HepG2 (cell line): ENCODE measurements at regions not wholly inside any gene's neighbourhood (a gene's known extent, or its start where the extent isn't known, plus 50 kb on each side); places are given as distances from the start of the nearest gene placed in this dataset.

Source experiments
- ATAC-seq: fragments of 200-7000 bp; cut with Tn5 transposase; 3 replicates; pipeline ENCODE4 v1.9.1; 2020; ENCODE audit warnings: mild to moderate bottlenecking, moderate library complexity
- BruUV-seq: library from RNA; stranded (reverse); fragments of 400-500 nt; replicated peaks from 2 replicates; lab custom pipeline; 2021; lab: Mats Ljungman, UMichigan
- CTCF ChIA-PET: fragments of 300-600 bp; formaldehyde crosslinking; extraction: SDS; loops from one replicate; lab custom pipeline; 2021; ENCODE audit warnings: low total read pairs, inconsistent platforms, low intra/inter-chr PET ratio; lab: Yijun Ruan, JAX
- POLR2A ChIA-PET: fragments of 350-600 bp; sonication (Branson Sonifier 250); formaldehyde crosslinking; loops from one replicate; lab custom pipeline; 2020; ENCODE audit warnings: antibody characterized with exemption, inconsistent platforms; lab: Yijun Ruan, JAX
- DNase-seq: peaks from one replicate; pipeline ENCODE4 v3.0.0-alpha.2; 2015; ENCODE audit warnings: low spot score
- FAIRE-seq: peaks from 3 replicates; lab custom pipeline; 2011; peaks lifted over from hg19 to GRCh38; lab: Jason Lieb, UNC
- H2AFZ ChIP-seq: one replicate; pipeline ENCODE4 v1.6.1; 2011; ENCODE audit warnings: low read length, inconsistent platforms
- H3K27ac ChIP-seq: fragments of 300-600 bp; 3 replicates; pipeline ENCODE4 v1.8.0; 2011; ENCODE audit warnings: mixed run types, mild to moderate bottlenecking, mixed read lengths, low read length, inconsistent platforms; ENCODE audit not compliant: insufficient read depth; ENCODE audit errors: extremely low read length
- H3K27me3 ChIP-seq, 2 experiments: fragments of 200-600 bp in 1 of 2; 2 replicates in 1 of 2; 3 replicates in 1 of 2; pipeline versions ENCODE4 v1.6.0 to v1.8.0; 2011; ENCODE audit warnings: low read length in 2 of 2, mild to moderate bottlenecking in 2 of 2, moderate library complexity in 2 of 2, inconsistent platforms in 1 of 2; ENCODE audit not compliant: insufficient read depth in 2 of 2, control insufficient read depth in 1 of 2
- H3K36me3 ChIP-seq, 2 experiments: fragments of 200-600 bp in 1 of 2; replicated peaks in 1 of 2; 2 replicates in 1 of 2; 3 replicates in 1 of 2; pipeline versions ENCODE4 v1.5.1 to v1.8.0; 2011; ENCODE audit warnings: low read length in 2 of 2, inconsistent platforms in 1 of 2; ENCODE audit not compliant: insufficient read depth in 2 of 2, control insufficient read depth in 1 of 2
- H3K4me1 ChIP-seq: 2 replicates; pipeline ENCODE4 v1.5.1; 2012; ENCODE audit warnings: low read length, inconsistent platforms; ENCODE audit not compliant: insufficient read depth
- H3K4me2 ChIP-seq: 2 replicates; pipeline ENCODE4 v1.6.0; 2011; ENCODE audit warnings: low read depth, low read length, inconsistent platforms
- H3K4me3 ChIP-seq, 3 experiments: fragments of 200-600 bp in 1 of 3; sonication (generic), shearing (Covaris generic) in 1 of 3; replicated peaks in 1 of 3; 2 replicates each; pipeline ENCODE4 v1.5.1; 2011 to 2016; ENCODE audit warnings: low read length in 3 of 3, inconsistent platforms in 2 of 3, low read depth in 2 of 3, mild to moderate bottlenecking in 2 of 3, control low read depth in 1 of 3, mixed read lengths in 1 of 3; ENCODE audit not compliant: insufficient read depth in 1 of 3
- H3K79me2 ChIP-seq: one replicate; pipeline ENCODE4 v1.6.1; 2011; ENCODE audit warnings: low read length, inconsistent platforms; ENCODE audit not compliant: insufficient read depth
- H3K9ac ChIP-seq: 2 replicates; pipeline ENCODE4 v1.6.0; 2011; ENCODE audit warnings: mild to moderate bottlenecking, low read depth, low read length, inconsistent platforms; ENCODE audit not compliant: insufficient read depth
- H3K9me3 ChIP-seq: 2 replicates; pipeline ENCODE4 v1.5.1; 2012; ENCODE audit warnings: mild to moderate bottlenecking, low read length
- H4K20me1 ChIP-seq: 2 replicates; pipeline ENCODE4 v1.6.0; 2011; ENCODE audit warnings: inconsistent platforms, mild to moderate bottlenecking, low read length, moderate library complexity; ENCODE audit not compliant: insufficient read depth
- BRF2 ChIP-seq: sonication (generic); formaldehyde crosslinking; IDR thresholded peaks from 2 replicates; pipeline ENCODE4 v1.8.1; 2022; ENCODE audit warnings: mild to moderate bottlenecking, missing genetic modification reagents
- GRHL1 ChIP-seq: sonication (generic); formaldehyde crosslinking; conservative IDR thresholded peaks from 2 replicates; pipeline ENCODE4 v1.8.0; 2022; ENCODE audit warnings: missing genetic modification reagents
- NFRKB ChIP-seq: fragments of 450-650 bp; IDR thresholded peaks from 2 replicates; pipeline ENCODE4 v1.6.1; 2017
- RARA ChIP-seq: IDR thresholded peaks from 2 replicates; pipeline ENCODE4 v1.6.1; 2016; ENCODE audit warnings: missing genetic modification reagents, missing compliant biosample characterization
- SATB2 ChIP-seq: sonication (generic); formaldehyde crosslinking; IDR thresholded peaks from 2 replicates; pipeline ENCODE4 v1.5.0; 2020; ENCODE audit warnings: missing genetic modification reagents
- TARDBP ChIP-seq: sonication (generic); formaldehyde crosslinking; IDR thresholded peaks from 2 replicates; pipeline ENCODE4 v1.8.0; 2022; ENCODE audit warnings: mild to moderate bottlenecking, missing genetic modification reagents
- TRAFD1 ChIP-seq: sonication (generic); formaldehyde crosslinking; IDR thresholded peaks from 2 replicates; pipeline ENCODE4 v1.5.1; 2020; ENCODE audit warnings: missing genetic modification reagents, mild to moderate bottlenecking, borderline replicate concordance
- XBP1 ChIP-seq: sonication (generic); formaldehyde crosslinking; IDR thresholded peaks from 2 replicates; pipeline ENCODE4 v1.5.0; 2020; ENCODE audit warnings: missing genetic modification reagents
- ZNF296 ChIP-seq: sonication (generic); formaldehyde crosslinking; conservative IDR thresholded peaks from 2 replicates; pipeline ENCODE4 v1.5.0; 2020; ENCODE audit warnings: mild to moderate bottlenecking, missing genetic modification reagents
- ZNF552 ChIP-seq: sonication (generic); formaldehyde crosslinking; IDR thresholded peaks from 2 replicates; pipeline ENCODE4 v1.9.0; 2022; ENCODE audit warnings: missing genetic modification reagents, mild to moderate bottlenecking, borderline replicate concordance
- ZNF567 ChIP-seq: sonication (generic); formaldehyde crosslinking; IDR thresholded peaks from 2 replicates; pipeline ENCODE4 v1.8.1; 2023; ENCODE audit warnings: mild to moderate bottlenecking, missing genetic modification reagents, borderline replicate concordance
- WGBS: methylation state at CpG from one replicate; pipeline ENCODE4 v1.1.6; 2017; ENCODE audit warnings: low lambda C conversion rate; 5-methylcytosine and 5-hydroxymethylcytosine counted together
- in situ Hi-C: cut with HindIII; loops from 2 replicates; pipeline ENCODE4 v1.10.0; 2017; ENCODE audit warnings: low pct_unique_long_range_greater_than_20kb; ENCODE audit not compliant: extremely low pct_ligation_motif_present
- intact Hi-C: fragments of 100-400 bp; cut with micrococcal nuclease; formaldehyde crosslinking; loops from one replicate; pipeline ENCODE4 v1.10.0; 2022; ENCODE audit not compliant: unreplicated experiment
- TF ChIP-seq, protein P1 (sequence below): sonication (generic); formaldehyde crosslinking; IDR thresholded peaks from 2 replicates; pipeline ENCODE4 v1.5.0; 2020; ENCODE audit warnings: missing genetic modification reagents, mild to moderate bottlenecking, borderline replicate concordance
- TF ChIP-seq, protein P2 (sequence below): sonication (generic); formaldehyde crosslinking; IDR thresholded peaks from 2 replicates; pipeline ENCODE4 v1.5.0; 2020; ENCODE audit warnings: missing genetic modification reagents
- TF ChIP-seq, protein P3 (sequence below): sonication (generic); formaldehyde crosslinking; IDR thresholded peaks from 2 replicates; pipeline ENCODE4 v1.8.0; 2022; ENCODE audit warnings: mild to moderate bottlenecking, missing genetic modification reagents; ENCODE audit not compliant: insufficient replicate concordance

DNA sequence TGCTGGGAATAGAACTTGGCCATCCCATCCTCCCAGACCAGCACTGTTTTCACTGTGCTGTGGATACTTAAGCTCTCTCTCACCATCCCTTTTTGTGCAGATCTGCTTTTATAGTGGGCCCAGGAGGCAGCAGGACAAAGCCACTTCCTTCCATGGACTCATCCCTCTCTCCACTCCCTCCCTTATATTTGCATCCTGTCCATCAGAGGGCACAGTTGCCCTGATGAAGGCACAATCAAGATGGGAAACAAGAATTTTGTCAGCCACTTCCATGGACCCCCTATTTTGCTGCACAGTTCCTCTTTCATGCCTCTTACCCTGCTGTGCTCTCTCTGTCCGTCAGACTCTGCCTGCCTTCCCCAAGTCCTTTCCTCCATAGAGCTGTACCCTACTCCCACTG is 338.7 kb downstream of the HRH4 start:
- CTCF ChIA-PET = no interaction called here
- Histone ChIP-seq H3K27ac (no peak overlapping the region), H4K20me1 (no peaks in the 10 kb centered on the region), H3K4me3 (no peak overlapping the region), H3K4me1 (no peaks in the 10 kb centered on the region), H3K27me3 (no peaks in the 10 kb centered on the region), H3K4me2 (no peak overlapping the region), H3K9ac (no peak overlapping the region), H2AFZ (no peak overlapping the region), H3K79me2 (no peaks in the 10 kb centered on the region), H3K36me3 (no peaks in the 10 kb centered on the region), H3K9me3 (peaks cover 7% of the 10 kb centered on the region; the same call in 1 of the 2 replicates)
- intact Hi-C loops = no loop called here
- POLR2A ChIA-PET = no interaction called here
- whole genome bisulfite sequencing = 5% methylated on average over 1 of the region's 1 CpG
- in situ Hi-C loops = no loop called here
- no TSS peak for BruUV-seq
- DNase-seq (no peak), ATAC-seq (no peak), FAIRE-seq (no peak)
- no peak for TF ChIP-seq XBP1 (CRISPR knock-in tag)
- TF ChIP-seq TARDBP (CRISPR knock-in tag) = no peak
- no peak for TF ChIP-seq SATB2 (CRISPR knock-in tag)
- TF ChIP-seq GRHL1 (CRISPR knock-in tag) = no peak
- TF ChIP-seq, protein P1, sequence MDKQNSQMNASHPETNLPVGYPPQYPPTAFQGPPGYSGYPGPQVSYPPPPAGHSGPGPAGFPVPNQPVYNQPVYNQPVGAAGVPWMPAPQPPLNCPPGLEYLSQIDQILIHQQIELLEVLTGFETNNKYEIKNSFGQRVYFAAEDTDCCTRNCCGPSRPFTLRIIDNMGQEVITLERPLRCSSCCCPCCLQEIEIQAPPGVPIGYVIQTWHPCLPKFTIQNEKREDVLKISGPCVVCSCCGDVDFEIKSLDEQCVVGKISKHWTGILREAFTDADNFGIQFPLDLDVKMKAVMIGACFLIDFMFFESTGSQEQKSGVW (CRISPR knock-in tag) = no peak
- no peak for TF ChIP-seq TRAFD1
- TF ChIP-seq ZNF552 (CRISPR knock-in tag) = no peak
- no peak for TF ChIP-seq ZNF567 (CRISPR knock-in tag)
- no peak for TF ChIP-seq ZNF296 (CRISPR knock-in tag)
- TF ChIP-seq BRF2 (CRISPR knock-in tag) = no peak
- no peak for TF ChIP-seq RARA (CRISPR knock-in tag)
- TF ChIP-seq, protein P2, sequence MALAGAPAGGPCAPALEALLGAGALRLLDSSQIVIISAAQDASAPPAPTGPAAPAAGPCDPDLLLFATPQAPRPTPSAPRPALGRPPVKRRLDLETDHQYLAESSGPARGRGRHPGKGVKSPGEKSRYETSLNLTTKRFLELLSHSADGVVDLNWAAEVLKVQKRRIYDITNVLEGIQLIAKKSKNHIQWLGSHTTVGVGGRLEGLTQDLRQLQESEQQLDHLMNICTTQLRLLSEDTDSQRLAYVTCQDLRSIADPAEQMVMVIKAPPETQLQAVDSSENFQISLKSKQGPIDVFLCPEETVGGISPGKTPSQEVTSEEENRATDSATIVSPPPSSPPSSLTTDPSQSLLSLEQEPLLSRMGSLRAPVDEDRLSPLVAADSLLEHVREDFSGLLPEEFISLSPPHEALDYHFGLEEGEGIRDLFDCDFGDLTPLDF (CRISPR knock-in tag) = no peak
- TF ChIP-seq NFRKB = no peak
- TF ChIP-seq, protein P3, sequence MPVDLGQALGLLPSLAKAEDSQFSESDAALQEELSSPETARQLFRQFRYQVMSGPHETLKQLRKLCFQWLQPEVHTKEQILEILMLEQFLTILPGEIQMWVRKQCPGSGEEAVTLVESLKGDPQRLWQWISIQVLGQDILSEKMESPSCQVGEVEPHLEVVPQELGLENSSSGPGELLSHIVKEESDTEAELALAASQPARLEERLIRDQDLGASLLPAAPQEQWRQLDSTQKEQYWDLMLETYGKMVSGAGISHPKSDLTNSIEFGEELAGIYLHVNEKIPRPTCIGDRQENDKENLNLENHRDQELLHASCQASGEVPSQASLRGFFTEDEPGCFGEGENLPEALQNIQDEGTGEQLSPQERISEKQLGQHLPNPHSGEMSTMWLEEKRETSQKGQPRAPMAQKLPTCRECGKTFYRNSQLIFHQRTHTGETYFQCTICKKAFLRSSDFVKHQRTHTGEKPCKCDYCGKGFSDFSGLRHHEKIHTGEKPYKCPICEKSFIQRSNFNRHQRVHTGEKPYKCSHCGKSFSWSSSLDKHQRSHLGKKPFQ (CRISPR knock-in tag) = no peak
